Transverse colon (tissue), 4 donors: ENCODE measurements at regions not wholly inside any gene's neighbourhood (a gene's known extent, or its start where the extent isn't known, plus 50 kb on each side); places are given as distances from the start of the nearest gene placed in this dataset.

Source experiments
- DNase-seq: peaks from one replicate; pipeline ENCODE4 v3.0.0-alpha.2; 2019
- H3K27ac ChIP-seq, 4 donors: fragments of 200-600 bp; sonication (generic); 2 replicates each; pipeline ENCODE4 v1.5.1; 2016 to 2018; ENCODE audit warnings: inconsistent platforms in 4 of 4
- H3K27me3 ChIP-seq: fragments of 200-600 bp; sonication (generic); 2 replicates; pipeline ENCODE4 v1.5.1; 2017; ENCODE audit warnings: inconsistent platforms
- H3K36me3 ChIP-seq, 4 donors: fragments of 200-600 bp; sonication (generic); 2 replicates each; pipeline ENCODE4 v1.5.1; 2017 to 2019; ENCODE audit warnings: inconsistent platforms in 4 of 4
- H3K4me1 ChIP-seq, 4 donors: fragments of 200-600 bp; sonication (generic); 2 replicates each; pipeline ENCODE4 v1.5.1; 2017 to 2020; ENCODE audit warnings: inconsistent platforms in 4 of 4
- H3K4me3 ChIP-seq, 4 donors: fragments of 200-600 bp; sonication (generic); 1 replicate in 1 of 4; 2 replicates in 3 of 4; pipeline versions ENCODE4 v1.5.1 to v1.6.1; 2017 to 2019; ENCODE audit warnings: inconsistent platforms in 4 of 4
- H3K9me3 ChIP-seq, 2 donors: fragments of 200-600 bp; sonication (generic); 2 replicates each; pipeline ENCODE4 v1.5.1; 2017 to 2019; ENCODE audit warnings: inconsistent platforms in 2 of 2
- EP300 ChIP-seq: sonication (generic); formaldehyde crosslinking; IDR thresholded peaks from one replicate; pipeline ENCODE4 v1.6.1; 2017; ENCODE audit warnings: antibody characterized with exemption, low read depth
- POLR2A ChIP-seq: fragments of 450-650 bp; IDR thresholded peaks from one replicate; pipeline ENCODE4 v1.6.1; 2016; ENCODE audit warnings: antibody characterized with exemption, mild to moderate bottlenecking, moderate library complexity
- POLR2AphosphoS5 ChIP-seq, 3 donors: sonication (generic); formaldehyde crosslinking; IDR thresholded peaks; one replicate each; pipeline ENCODE4 v1.6.1; 2016; ENCODE audit warnings: antibody characterized with exemption in 3 of 3
- WGBS, 2 donors: methylation state at CpG; one replicate each; pipeline ENCODE4 v1.1.5; 2018; ENCODE audit warnings: low coverage in 1 of 2; 5-methylcytosine and 5-hydroxymethylcytosine counted together
- in situ Hi-C, 4 donors: fragments of 200-750 bp; cut with MboI; loops; one replicate each; pipeline versions ENCODE4 v1.15.0 to v1.15.1; 2017; ENCODE audit warnings: low sequenced_read_pairs in 3 of 4, low pct_ligation_motif_present in 1 of 4, low pct_unique_long_range_greater_than_20kb in 1 of 4
- intact Hi-C: fragments of 100-400 bp; cut with DNase I; formaldehyde crosslinking; loops from one replicate; pipeline ENCODE4 v1.15.1; 2023; ENCODE audit warnings: low total_unique reads
- TF ChIP-seq, protein P1 (sequence below), 5 experiments: fragments of 200-600 bp in 3 of 5; fragments of 450-650 bp in 2 of 5; sonication (generic) in 3 of 5; IDR thresholded peaks; 1 replicate in 2 of 5; 2 replicates in 3 of 5; pipeline ENCODE4 v1.5.1; 2016 to 2017; ENCODE audit warnings: antibody characterized with exemption in 5 of 5, inconsistent platforms in 3 of 5, mild to moderate bottlenecking in 2 of 5, moderate library complexity in 1 of 5

GRCh38 chr13:62096652-62097051 lies 681.0 kb upstream of the PCDH20 start:
- Histone ChIP-seq H3K4me1 (no peaks in the 10 kb centered on the region), H3K4me3 (no peak overlapping the region), H3K27me3 (no peaks in the 10 kb centered on the region), H3K36me3 (no peaks in the 10 kb centered on the region), H3K9me3 (peaks cover 0 to 4% of the 10 kb centered on the region in 2 donors), H3K27ac (no peak overlapping the region)
- in situ Hi-C loops: no loop called here
- TF ChIP-seq POLR2AphosphoS5 (IDR thresholded peaks at IDR 0.05) (no peak), EP300 (no peak), POLR2A (no peak)
- TF ChIP-seq, protein P1, sequence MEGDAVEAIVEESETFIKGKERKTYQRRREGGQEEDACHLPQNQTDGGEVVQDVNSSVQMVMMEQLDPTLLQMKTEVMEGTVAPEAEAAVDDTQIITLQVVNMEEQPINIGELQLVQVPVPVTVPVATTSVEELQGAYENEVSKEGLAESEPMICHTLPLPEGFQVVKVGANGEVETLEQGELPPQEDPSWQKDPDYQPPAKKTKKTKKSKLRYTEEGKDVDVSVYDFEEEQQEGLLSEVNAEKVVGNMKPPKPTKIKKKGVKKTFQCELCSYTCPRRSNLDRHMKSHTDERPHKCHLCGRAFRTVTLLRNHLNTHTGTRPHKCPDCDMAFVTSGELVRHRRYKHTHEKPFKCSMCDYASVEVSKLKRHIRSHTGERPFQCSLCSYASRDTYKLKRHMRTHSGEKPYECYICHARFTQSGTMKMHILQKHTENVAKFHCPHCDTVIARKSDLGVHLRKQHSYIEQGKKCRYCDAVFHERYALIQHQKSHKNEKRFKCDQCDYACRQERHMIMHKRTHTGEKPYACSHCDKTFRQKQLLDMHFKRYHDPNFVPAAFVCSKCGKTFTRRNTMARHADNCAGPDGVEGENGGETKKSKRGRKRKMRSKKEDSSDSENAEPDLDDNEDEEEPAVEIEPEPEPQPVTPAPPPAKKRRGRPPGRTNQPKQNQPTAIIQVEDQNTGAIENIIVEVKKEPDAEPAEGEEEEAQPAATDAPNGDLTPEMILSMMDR (IDR thresholded peaks at IDR 0.05): no peak
- no peak for DNase-seq
- 92 to 95% methylated on average over 1 of the region's 1 CpG for WGBS, 2 donors
- intact Hi-C loops: no loop called here

GRCh38 chr13:62094932-62095331 lies 679.3 kb upstream of the PCDH20 start:
- Histone ChIP-seq H3K36me3 (no peaks in the 10 kb centered on the region), H3K4me1 (no peaks in the 10 kb centered on the region), H3K4me3 (no peak overlapping the region), H3K27ac (no peak overlapping the region), H3K27me3 (no peaks in the 10 kb centered on the region), H3K9me3 (peaks cover 0 to 4% of the 10 kb centered on the region in 2 donors)
- TF ChIP-seq POLR2A (no peak), POLR2AphosphoS5 (IDR thresholded peaks at IDR 0.05) (no peak), EP300 (no peak)
- TF ChIP-seq, protein P1 (IDR thresholded peaks at IDR 0.05): no peak
- DNase-seq: no peak
- intact Hi-C loops: no loop called here
- in situ Hi-C loops: no loop called here
- 100% methylated on average over 1 of the region's 1 CpG for WGBS, 2 donors

DNA sequence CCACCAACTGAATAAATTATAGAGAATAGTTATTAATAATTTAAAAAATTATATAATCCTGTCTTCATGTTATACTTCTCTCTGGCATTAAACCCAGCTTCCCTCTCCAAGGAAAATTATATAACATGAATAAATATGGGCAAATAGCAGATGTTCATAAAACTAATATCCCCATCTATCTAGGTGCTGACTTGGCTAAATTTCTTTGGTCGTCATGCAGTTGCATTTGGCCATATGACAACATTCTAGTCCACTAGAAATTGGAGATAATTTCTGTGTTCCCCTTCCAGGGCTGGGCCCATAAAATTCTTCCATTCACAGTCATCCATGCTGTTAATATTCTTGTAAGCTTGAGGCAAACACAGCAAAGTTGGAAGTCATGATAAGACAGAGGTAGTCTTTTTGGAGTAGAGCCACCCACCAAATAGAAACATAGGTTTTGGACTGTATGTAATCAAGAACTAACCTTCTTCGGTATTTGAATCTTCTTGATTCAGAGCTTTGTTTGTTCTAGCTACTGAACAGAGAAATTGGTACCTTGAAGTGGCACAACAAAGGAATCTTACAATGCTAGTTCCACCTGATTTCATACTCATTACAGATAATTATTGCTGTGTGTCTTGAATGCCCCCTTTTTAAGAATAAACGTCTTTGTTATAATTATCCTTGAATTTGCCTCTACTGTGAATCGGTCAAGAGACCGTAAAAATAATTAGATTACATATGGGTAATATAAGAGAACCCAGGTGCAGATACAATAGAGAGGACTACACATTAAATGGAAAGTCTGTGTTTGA lies 678.5 kb upstream of the PCDH20 start:
- WGBS, 2 donors: 80 to 83% methylated on average over 5 of the region's 5 CpGs

GRCh38 chr13:62092949-62093348 lies 677.3 kb upstream of the PCDH20 start:
- no peak for DNase-seq
- H3K4me3 ChIP-seq: no peak overlapping the region
- H3K27me3 ChIP-seq: no peaks in the 10 kb centered on the region
- no peaks in the 10 kb centered on the region for H3K4me1 ChIP-seq
- peaks cover 0 to 4% of the 10 kb centered on the region in 2 donors for H3K9me3 ChIP-seq
- H3K27ac ChIP-seq: no peak overlapping the region
- 63 to 72% methylated on average over 2 of the region's 2 CpGs for WGBS, 2 donors
- in situ Hi-C loops (no loop called here), intact Hi-C loops (no loop called here)
- TF ChIP-seq POLR2AphosphoS5 (IDR thresholded peaks at IDR 0.05): no peak
- no peak for TF ChIP-seq EP300
- TF ChIP-seq, protein P1 (IDR thresholded peaks at IDR 0.05): no peak
- no peak for TF ChIP-seq POLR2A
- no peaks in the 10 kb centered on the region for H3K36me3 ChIP-seq

More for the DNA sequence above, 678.5 kb upstream of the PCDH20 start:
- H3K9me3 ChIP-seq: peaks cover 0 to 4% of the 10 kb centered on the region in 2 donors
- H3K4me3 ChIP-seq: no peak overlapping the region
- no peak for TF ChIP-seq EP300
- TF ChIP-seq POLR2AphosphoS5 (IDR thresholded peaks at IDR 0.05): no peak
- no peak for TF ChIP-seq POLR2A
- TF ChIP-seq, protein P1 (IDR thresholded peaks at IDR 0.05): no peak
- H3K36me3 ChIP-seq: no peaks in the 10 kb centered on the region
- in situ Hi-C loops: no loop called here
- H3K27ac ChIP-seq: no peak overlapping the region
- no peaks in the 10 kb centered on the region for H3K27me3 ChIP-seq
- intact Hi-C loops: no loop called here
- DNase-seq: no peak
- no peaks in the 10 kb centered on the region for H3K4me1 ChIP-seq
